CD4-positive, alpha-beta T cell treated with Interleukin-6 at 100 ng/mL for 8 hours (primary cell): ENCODE measurements at regions not wholly inside any gene's neighbourhood (a gene's known extent, or its start where the extent isn't known, plus 50 kb on each side); places are given as distances from the start of the nearest gene placed in this dataset.
"Not testable (repeated sequence)": the region's sequence is repeated elsewhere in the genome, so short reads cannot be mapped to it uniquely, and the experiment has no call there.

Experiments used
- DNase-seq: peaks from one replicate; pipeline ENCODE4 v3.0.0-alpha.2; 2020; ENCODE audit warnings: mixed read lengths, low spot score

- DNase-seq = no peak
Measured at GRCh38 chr3:82509106-82509842, 747.8 kb upstream of the GBE1 start.

GRCh38 chr3:82506204-82506603 lies 744.8 kb upstream of the GBE1 start:
- no peak for DNase-seq

GRCh38 chr3:82505079-82505756 lies 743.8 kb upstream of the GBE1 start:
- DNase-seq = no peak

GRCh38 chr3:82498186-82498585 lies 736.7 kb upstream of the GBE1 start:
- DNase-seq = no peak

- DNase-seq = no peak
Measured at GRCh38 chr3:82496890-82497560, 735.6 kb upstream of the GBE1 start.

- DNase-seq = no peak
Measured at GRCh38 chr3:82495655-82496054, 734.2 kb upstream of the GBE1 start.

- DNase-seq = no peak
Measured at GRCh38 chr3:82494977-82495489, 733.6 kb upstream of the GBE1 start.

GRCh38 chr3:82493858-82494257 lies 732.4 kb upstream of the GBE1 start:
- DNase-seq = no peak

GRCh38 chr3:82475306-82475705 lies 713.9 kb upstream of the GBE1 start:
- DNase-seq = no peak

- no peak for DNase-seq
Measured at GRCh38 chr3:82474711-82475110, 713.3 kb upstream of the GBE1 start.

- no peak for DNase-seq
Measured at GRCh38 chr3:82473864-82474541, 712.6 kb upstream of the GBE1 start.

GRCh38 chr3:82467051-82467450 lies 705.6 kb upstream of the GBE1 start:
- DNase-seq = no peak

GRCh38 chr3:82462977-82463376 lies 701.5 kb upstream of the GBE1 start:
- DNase-seq = no peak

- no peak for DNase-seq
Measured at GRCh38 chr3:82461049-82461889, 699.8 kb upstream of the GBE1 start.

GRCh38 chr3:82448320-82448719 lies 686.9 kb upstream of the GBE1 start:
- no peak for DNase-seq

- not testable (repeated sequence) for DNase-seq
Measured at GRCh38 chr3:82428821-82429220, 667.4 kb upstream of the GBE1 start.

GRCh38 chr3:82424031-82424339 lies 662.5 kb upstream of the GBE1 start:
- no peak for DNase-seq

GRCh38 chr3:82423268-82424030 lies 662.0 kb upstream of the GBE1 start:
- no peak for DNase-seq

GRCh38 chr3:82416830-82417229 lies 655.4 kb upstream of the GBE1 start:
- DNase-seq = no peak

- no peak for DNase-seq
Measured at GRCh38 chr3:82416349-82416748, 654.9 kb upstream of the GBE1 start.

- no peak for DNase-seq
Measured at GRCh38 chr3:82413171-82413570, 651.7 kb upstream of the GBE1 start.
